HEK293T (cell line): ENCODE measurements at regions not wholly inside any gene's neighbourhood (a gene's known extent, or its start where the extent isn't known, plus 50 kb on each side); places are given as distances from the start of the nearest gene placed in this dataset.

Experiments
- ARNT ChIP-seq: fragments of 450-650 bp; IDR thresholded peaks from 2 replicates; pipeline ENCODE4 v1.6.1; 2017; ENCODE audit warnings: mild to moderate bottlenecking
- BHLHE40 ChIP-seq: fragments of 450-650 bp; IDR thresholded peaks from 2 replicates; pipeline ENCODE4 v1.6.1; 2016; ENCODE audit warnings: mild to moderate bottlenecking, moderate library complexity, borderline replicate concordance
- ELF4 ChIP-seq: fragments of 450-650 bp; IDR thresholded peaks from 2 replicates; pipeline ENCODE4 v1.6.1; 2017; ENCODE audit warnings: antibody characterized with exemption
- FOXK2 ChIP-seq: fragments of 450-650 bp; IDR thresholded peaks from 2 replicates; pipeline ENCODE4 v1.6.1; 2016; ENCODE audit warnings: mild to moderate bottlenecking
- FOXM1 ChIP-seq: fragments of 450-650 bp; IDR thresholded peaks from 2 replicates; pipeline ENCODE4 v1.6.1; 2017; ENCODE audit warnings: mild to moderate bottlenecking, borderline replicate concordance
- HDGF ChIP-seq: fragments of 450-650 bp; IDR thresholded peaks from 2 replicates; pipeline ENCODE4 v1.6.1; 2017; ENCODE audit warnings: antibody characterized with exemption, borderline replicate concordance
- L3MBTL2 ChIP-seq: fragments of 450-650 bp; conservative IDR thresholded peaks from 2 replicates; pipeline ENCODE4 v1.6.1; 2016; ENCODE audit warnings: mild to moderate bottlenecking
- LEF1 ChIP-seq: fragments of 450-650 bp; IDR thresholded peaks from 2 replicates; pipeline ENCODE4 v1.6.1; 2017; ENCODE audit warnings: mild to moderate bottlenecking, borderline replicate concordance
- NFRKB ChIP-seq: fragments of 450-650 bp; IDR thresholded peaks from 2 replicates; pipeline ENCODE4 v1.6.1; 2016; ENCODE audit warnings: mild to moderate bottlenecking, moderate library complexity
- SP1 ChIP-seq: fragments of 450-650 bp; IDR thresholded peaks from 2 replicates; pipeline ENCODE4 v1.6.1; 2017
- SUZ12 ChIP-seq: fragments of 450-650 bp; IDR thresholded peaks from 2 replicates; pipeline ENCODE4 v1.6.1; 2016; ENCODE audit warnings: mild to moderate bottlenecking
- TARDBP ChIP-seq: fragments of 450-650 bp; IDR thresholded peaks from 2 replicates; pipeline ENCODE4 v1.6.1; 2016
- ZNF384 ChIP-seq: fragments of 450-650 bp; IDR thresholded peaks from 2 replicates; pipeline ENCODE4 v1.6.1; 2016
- TF ChIP-seq, protein P1 (sequence below): fragments of 450-650 bp; IDR thresholded peaks from 2 replicates; pipeline ENCODE4 v1.6.1; 2016

- TF ChIP-seq ELF4, result no peak
- TF ChIP-seq LEF1, result no peak
- no peak for TF ChIP-seq BHLHE40
- TF ChIP-seq, protein P1, sequence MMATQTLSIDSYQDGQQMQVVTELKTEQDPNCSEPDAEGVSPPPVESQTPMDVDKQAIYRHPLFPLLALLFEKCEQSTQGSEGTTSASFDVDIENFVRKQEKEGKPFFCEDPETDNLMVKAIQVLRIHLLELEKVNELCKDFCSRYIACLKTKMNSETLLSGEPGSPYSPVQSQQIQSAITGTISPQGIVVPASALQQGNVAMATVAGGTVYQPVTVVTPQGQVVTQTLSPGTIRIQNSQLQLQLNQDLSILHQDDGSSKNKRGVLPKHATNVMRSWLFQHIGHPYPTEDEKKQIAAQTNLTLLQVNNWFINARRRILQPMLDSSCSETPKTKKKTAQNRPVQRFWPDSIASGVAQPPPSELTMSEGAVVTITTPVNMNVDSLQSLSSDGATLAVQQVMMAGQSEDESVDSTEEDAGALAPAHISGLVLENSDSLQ, result no peak
- TF ChIP-seq FOXM1, result no peak
- TF ChIP-seq NFRKB, result no peak
- TF ChIP-seq FOXK2, result no peak
- TF ChIP-seq SP1, result no peak
- no peak for TF ChIP-seq SUZ12
- no peak for TF ChIP-seq HDGF
- no peak for TF ChIP-seq TARDBP
- no peak for TF ChIP-seq L3MBTL2
- TF ChIP-seq ARNT, result no peak
- no peak for TF ChIP-seq ZNF384
Observed at GRCh38 chr2:180406687-180407086, 399.6 kb upstream of the CWC22 start.
